GM23248 (cell line): ENCODE measurements at regions not wholly inside any gene's neighbourhood (a gene's known extent, or its start where the extent isn't known, plus 50 kb on each side); places are given as distances from the start of the nearest gene placed in this dataset.

Experiments
- EZH2 ChIP-seq: fragments of 200-600 bp; sonication (generic); IDR thresholded peaks from 2 replicates; pipeline ENCODE4 v1.6.1; 2018; ENCODE audit warnings: antibody characterized with exemption, mild to moderate bottlenecking; ENCODE audit not compliant: insufficient read depth, poor library complexity, severe bottlenecking
- EZH2phosphoT487 ChIP-seq: fragments of 200-600 bp; sonication (generic); IDR thresholded peaks from 2 replicates; pipeline ENCODE4 v1.6.1; 2018; ENCODE audit warnings: antibody characterized with exemption, moderate library complexity, mild to moderate bottlenecking, low read depth; ENCODE audit not compliant: insufficient read depth

DNA sequence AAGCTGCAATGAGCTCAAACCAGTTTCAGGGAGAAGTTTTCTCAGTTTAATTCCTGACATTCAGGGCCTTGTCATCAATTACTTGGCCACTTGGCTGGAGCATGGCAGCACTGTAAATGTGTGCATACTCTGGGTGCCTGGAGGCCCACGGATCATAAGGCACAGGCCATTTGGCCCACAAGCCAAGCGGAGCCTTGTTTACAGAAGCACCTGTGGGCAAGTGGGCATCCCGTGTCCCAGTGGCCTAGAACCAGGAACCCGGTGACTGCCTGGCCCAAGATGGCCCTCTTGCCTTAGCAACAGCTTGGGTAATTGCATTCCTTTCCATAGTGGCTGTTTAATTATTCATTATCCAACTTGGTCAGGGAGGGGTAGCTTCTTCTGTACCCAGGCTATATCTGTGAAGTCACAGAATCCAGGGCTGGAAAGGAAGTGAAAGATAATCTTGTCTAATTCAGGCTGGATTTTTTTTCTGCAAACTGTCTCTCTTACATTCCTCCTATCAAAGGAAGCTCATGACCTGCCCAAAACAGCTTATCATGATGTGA, 426.4 kb upstream of the ZMIZ1 start:
- TF ChIP-seq EZH2 (no peak), EZH2phosphoT487 (no peak)
